NCI-H524 (cell line): ENCODE measurements at regions not wholly inside any gene's neighbourhood (a gene's known extent, or its start where the extent isn't known, plus 50 kb on each side); places are given as distances from the start of the nearest gene placed in this dataset.

Experiments
- DNase-seq, 2 experiments: peaks; one replicate each; lab custom pipeline; 2025; lab: John Stamatoyannopoulos, UW

- DNase-seq = no peak
Observed at GRCh38 chr5:61622156-61622555, 290.1 kb downstream of the ZSWIM6 start.

- no peak for DNase-seq
Observed at GRCh38 chr5:61623401-61624069, 291.5 kb downstream of the ZSWIM6 start.

GRCh38 chr5:61624553-61625136 lies 292.6 kb downstream of the ZSWIM6 start:
- DNase-seq = no peak

GRCh38 chr5:61625137-61625561 lies 293.1 kb downstream of the ZSWIM6 start:
- DNase-seq = no peak

- DNase-seq = no peak
Observed at GRCh38 chr5:61625681-61626621, 293.9 kb downstream of the ZSWIM6 start.

- DNase-seq = no peak
Observed at GRCh38 chr5:61626639-61627282, 294.7 kb downstream of the ZSWIM6 start.

- DNase-seq = no peak
Observed at GRCh38 chr5:61627531-61627930, 295.5 kb downstream of the ZSWIM6 start.

- no peak for DNase-seq
Observed at GRCh38 chr5:61630908-61631307, 298.9 kb downstream of the ZSWIM6 start.

GRCh38 chr5:61631438-61631941 lies 299.4 kb downstream of the ZSWIM6 start:
- DNase-seq = no peak

- no peak for DNase-seq
Observed at GRCh38 chr5:61632064-61632463, 300.0 kb downstream of the ZSWIM6 start.

- DNase-seq = no peak
Observed at GRCh38 chr5:61635271-61635670, 303.2 kb downstream of the ZSWIM6 start.

GRCh38 chr5:61637566-61637965 lies 305.5 kb downstream of the ZSWIM6 start:
- no peak for DNase-seq

GRCh38 chr5:61638476-61638875 lies 306.4 kb downstream of the ZSWIM6 start:
- no peak for DNase-seq

- DNase-seq = no peak
Observed at GRCh38 chr5:61640179-61641021, 308.3 kb downstream of the ZSWIM6 start.

GRCh38 chr5:61641748-61642565 lies 309.9 kb downstream of the ZSWIM6 start:
- DNase-seq = no peak

- DNase-seq = no peak
Observed at GRCh38 chr5:61647672-61648071, 315.6 kb downstream of the ZSWIM6 start.

GRCh38 chr5:61649231-61649630 lies 317.2 kb downstream of the ZSWIM6 start:
- no peak for DNase-seq

GRCh38 chr5:61649971-61650370 lies 317.9 kb downstream of the ZSWIM6 start:
- no peak for DNase-seq

- DNase-seq = no peak
Observed at GRCh38 chr5:61650661-61651060, 318.6 kb downstream of the ZSWIM6 start.

- DNase-seq = no peak
Observed at GRCh38 chr5:61651195-61651594, 319.1 kb downstream of the ZSWIM6 start.
